Cardiac muscle cell (in vitro differentiated cells and primary cell): ENCODE measurements at regions not wholly inside any gene's neighbourhood (a gene's known extent, or its start where the extent isn't known, plus 50 kb on each side); places are given as distances from the start of the nearest gene placed in this dataset.
"Not testable (repeated sequence)": the region's sequence is repeated elsewhere in the genome, so short reads cannot be mapped to it uniquely, and the experiment has no call there.

Source experiments
- DNase-seq, 2 donors: peaks; one replicate each; pipeline versions ENCODE4 v3.0.0 to v3.0.0-alpha.2; 2010 to 2017; ENCODE audit warnings: low read depth in 1 of 2, low spot score in 1 of 2
- H3K27ac ChIP-seq: fragments of 200-600 bp; sonication (generic); 2 replicates; pipeline ENCODE4 v1.5.1; 2016
- H3K27me3 ChIP-seq: fragments of 200-600 bp; sonication (generic); 2 replicates; pipeline ENCODE4 v1.6.0; 2016; ENCODE audit warnings: control low read depth
- H3K36me3 ChIP-seq: fragments of 200-600 bp; sonication (generic); 2 replicates; pipeline ENCODE4 v1.5.1; 2016; ENCODE audit warnings: control low read depth
- H3K4me1 ChIP-seq: fragments of 200-600 bp; sonication (generic); 2 replicates; pipeline ENCODE4 v1.8.1; 2017; ENCODE audit warnings: low read depth, mild to moderate bottlenecking, mixed run types
- H3K4me3 ChIP-seq: fragments of 200-600 bp; sonication (generic); 2 replicates; pipeline ENCODE4 v1.5.1; 2016; ENCODE audit warnings: mild to moderate bottlenecking
- H3K9me3 ChIP-seq: fragments of 200-600 bp; sonication (generic); 2 replicates; pipeline ENCODE4 v1.5.1; 2017; ENCODE audit warnings: low read depth, mild to moderate bottlenecking, control low read depth
- TF ChIP-seq, protein P1 (sequence below): IDR thresholded peaks from 2 replicates; pipeline ENCODE4 v1.5.1; 2012; ENCODE audit warnings: low read depth, mild to moderate bottlenecking, low read length

DNA sequence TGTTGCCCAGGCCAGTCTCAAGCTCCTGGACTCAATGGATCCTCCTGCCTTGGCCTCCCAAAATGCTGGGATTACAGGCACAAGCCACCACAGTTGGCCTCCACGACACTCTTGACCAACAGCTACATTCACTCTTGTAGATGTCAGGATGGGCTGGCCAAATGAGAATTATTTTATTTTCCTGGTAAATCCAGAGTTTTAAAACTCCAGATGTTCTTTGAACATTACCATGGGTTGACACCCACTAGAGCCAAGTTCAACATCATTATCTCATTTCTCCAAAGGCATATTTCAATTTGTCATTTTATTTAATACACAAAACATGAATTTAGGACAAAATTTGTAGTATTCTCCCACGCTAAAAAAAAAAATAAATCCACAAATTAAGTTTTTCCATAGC lies 56.5 kb upstream of the FOXN3 start:
- no peaks in the 10 kb centered on the region for H3K27me3 ChIP-seq
- TF ChIP-seq, protein P1, sequence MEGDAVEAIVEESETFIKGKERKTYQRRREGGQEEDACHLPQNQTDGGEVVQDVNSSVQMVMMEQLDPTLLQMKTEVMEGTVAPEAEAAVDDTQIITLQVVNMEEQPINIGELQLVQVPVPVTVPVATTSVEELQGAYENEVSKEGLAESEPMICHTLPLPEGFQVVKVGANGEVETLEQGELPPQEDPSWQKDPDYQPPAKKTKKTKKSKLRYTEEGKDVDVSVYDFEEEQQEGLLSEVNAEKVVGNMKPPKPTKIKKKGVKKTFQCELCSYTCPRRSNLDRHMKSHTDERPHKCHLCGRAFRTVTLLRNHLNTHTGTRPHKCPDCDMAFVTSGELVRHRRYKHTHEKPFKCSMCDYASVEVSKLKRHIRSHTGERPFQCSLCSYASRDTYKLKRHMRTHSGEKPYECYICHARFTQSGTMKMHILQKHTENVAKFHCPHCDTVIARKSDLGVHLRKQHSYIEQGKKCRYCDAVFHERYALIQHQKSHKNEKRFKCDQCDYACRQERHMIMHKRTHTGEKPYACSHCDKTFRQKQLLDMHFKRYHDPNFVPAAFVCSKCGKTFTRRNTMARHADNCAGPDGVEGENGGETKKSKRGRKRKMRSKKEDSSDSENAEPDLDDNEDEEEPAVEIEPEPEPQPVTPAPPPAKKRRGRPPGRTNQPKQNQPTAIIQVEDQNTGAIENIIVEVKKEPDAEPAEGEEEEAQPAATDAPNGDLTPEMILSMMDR = no peak
- H3K9me3 ChIP-seq = no peaks in the 10 kb centered on the region
- H3K27ac ChIP-seq = no peak overlapping the region
- H3K4me3 ChIP-seq = no peak overlapping the region
- no peaks in the 10 kb centered on the region for H3K36me3 ChIP-seq
- no peaks in the 10 kb centered on the region for H3K4me1 ChIP-seq
- no peak for DNase-seq

DNA sequence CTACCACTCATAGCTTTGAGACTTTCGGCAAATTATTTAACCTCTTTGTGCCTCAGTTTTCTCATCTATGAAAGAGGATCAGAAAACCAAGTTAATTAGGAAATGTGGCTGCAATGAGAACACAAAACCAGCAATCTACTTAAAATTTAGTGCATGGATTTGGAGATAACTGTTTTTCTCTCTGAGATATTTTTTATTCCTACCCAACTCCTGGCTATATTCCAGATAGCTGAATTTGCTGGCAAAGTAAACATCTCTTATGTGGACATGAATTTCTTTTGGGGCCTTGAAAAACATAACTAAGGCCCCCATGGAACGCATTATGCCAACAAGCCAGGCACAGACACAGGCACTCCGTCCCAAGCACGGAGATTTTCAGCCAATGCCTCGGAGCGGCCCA lies 53.4 kb upstream of the FOXN3 start:
- Histone ChIP-seq H3K27me3 (no peaks in the 10 kb centered on the region), H3K27ac (no peak overlapping the region), H3K36me3 (no peaks in the 10 kb centered on the region), H3K4me3 (no peak overlapping the region), H3K9me3 (no peaks in the 10 kb centered on the region), H3K4me1 (no peaks in the 10 kb centered on the region)
- TF ChIP-seq, protein P1 = no peak
- DNase-seq = no peak

DNA sequence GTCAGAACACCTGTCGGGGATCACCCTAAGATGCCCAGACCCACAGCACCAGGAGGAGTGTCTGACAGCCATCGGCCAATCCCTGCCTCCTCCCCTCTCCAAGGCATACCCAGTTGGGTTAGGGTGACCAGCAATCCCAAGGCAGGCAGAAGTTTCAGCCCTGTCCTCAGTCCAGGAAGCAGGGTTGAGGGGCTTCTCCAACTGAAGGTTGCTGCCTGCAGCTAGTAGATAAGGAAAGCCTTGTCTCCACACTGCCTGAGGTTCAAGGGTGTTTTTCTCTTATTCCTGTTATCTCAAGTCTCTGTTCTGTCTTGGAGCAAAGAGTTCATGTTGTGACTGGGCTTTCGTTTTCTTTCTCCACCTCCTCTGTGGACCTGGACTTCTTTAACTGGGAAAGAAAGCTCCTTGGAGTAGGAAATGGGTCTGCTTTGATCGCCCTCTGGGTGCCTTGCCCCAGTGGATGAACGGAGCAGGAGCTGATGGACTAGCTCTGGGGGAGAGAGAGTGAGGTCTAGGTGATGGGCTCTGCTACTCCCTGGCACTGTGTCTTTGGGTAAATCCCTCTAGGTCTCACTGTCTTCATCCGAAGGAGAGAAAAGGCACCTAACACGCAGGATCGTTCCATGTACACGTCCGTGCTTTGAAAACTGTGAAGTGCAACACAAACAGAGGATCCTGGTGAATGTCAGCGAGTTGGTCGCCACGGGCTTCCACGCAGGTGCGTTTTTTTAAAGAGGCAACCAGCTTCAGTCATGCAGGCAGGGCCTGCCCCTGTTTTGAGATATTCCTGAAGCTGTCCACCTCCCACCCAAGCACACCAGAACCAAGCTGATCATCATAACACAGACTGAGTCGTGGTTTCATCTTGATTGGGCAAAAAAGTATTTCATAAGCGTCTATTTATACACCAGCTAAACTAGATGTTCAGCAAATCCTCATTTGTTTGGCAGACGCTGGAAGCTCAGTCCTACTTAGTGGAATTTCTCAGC lies 52.5 kb upstream of the FOXN3 start:
- no peak overlapping the region for H3K27ac ChIP-seq
- H3K4me3 ChIP-seq = no peak overlapping the region
- DNase-seq = no peak
- no peaks in the 10 kb centered on the region for H3K36me3 ChIP-seq
- TF ChIP-seq, protein P1 = no peak
- H3K9me3 ChIP-seq = no peaks in the 10 kb centered on the region
- H3K4me1 ChIP-seq = no peaks in the 10 kb centered on the region
- no peaks in the 10 kb centered on the region for H3K27me3 ChIP-seq

DNA sequence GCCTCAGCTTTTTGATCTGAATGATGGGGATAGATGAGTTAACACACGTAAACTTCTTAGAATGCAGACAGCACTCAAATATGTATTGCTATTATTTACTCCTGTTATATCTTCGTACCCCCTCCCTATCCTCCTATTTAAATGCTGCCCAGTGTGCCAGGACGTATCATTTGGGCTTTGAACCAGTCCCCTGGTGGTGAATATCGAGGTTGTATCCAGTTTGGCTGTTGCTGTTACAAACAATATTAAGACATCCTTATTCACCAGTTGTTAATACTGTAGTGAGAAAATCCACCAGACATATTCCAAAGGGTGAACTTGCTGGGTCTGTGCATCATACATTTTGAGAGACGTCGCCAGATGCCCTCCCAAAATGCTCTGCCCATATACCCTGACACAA lies 51.5 kb upstream of the FOXN3 start:
- H3K9me3 ChIP-seq = no peaks in the 10 kb centered on the region
- no peaks in the 10 kb centered on the region for H3K4me1 ChIP-seq
- no peaks in the 10 kb centered on the region for H3K27me3 ChIP-seq
- no peak for DNase-seq
- no peak overlapping the region for H3K27ac ChIP-seq
- no peak overlapping the region for H3K4me3 ChIP-seq
- H3K36me3 ChIP-seq = no peaks in the 10 kb centered on the region
- TF ChIP-seq, protein P1 = no peak

DNA sequence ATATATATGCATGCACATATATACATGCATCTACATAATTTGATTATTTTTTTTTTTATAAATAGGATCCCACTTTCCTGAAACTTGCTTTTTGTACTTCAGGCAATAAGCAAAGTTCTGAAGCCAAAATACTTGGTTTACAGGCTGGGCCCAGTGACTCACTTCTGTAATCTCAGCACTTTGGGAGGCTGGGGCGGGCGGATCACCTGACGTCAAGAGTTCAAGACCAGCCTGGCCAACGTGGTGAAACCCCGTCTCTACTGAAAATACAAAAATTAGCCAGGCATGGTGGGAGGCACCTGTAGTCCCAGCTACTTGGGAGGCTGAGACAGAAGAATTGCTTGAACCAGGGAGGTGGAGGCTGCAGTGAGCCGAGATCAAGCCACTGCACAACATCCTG lies 51.0 kb upstream of the FOXN3 start:
- H3K27me3 ChIP-seq, H3K36me3 ChIP-seq, H3K4me1 ChIP-seq, DNase-seq, H3K27ac ChIP-seq, H3K4me3 ChIP-seq, H3K9me3 ChIP-seq: not testable (repeated sequence)

DNA sequence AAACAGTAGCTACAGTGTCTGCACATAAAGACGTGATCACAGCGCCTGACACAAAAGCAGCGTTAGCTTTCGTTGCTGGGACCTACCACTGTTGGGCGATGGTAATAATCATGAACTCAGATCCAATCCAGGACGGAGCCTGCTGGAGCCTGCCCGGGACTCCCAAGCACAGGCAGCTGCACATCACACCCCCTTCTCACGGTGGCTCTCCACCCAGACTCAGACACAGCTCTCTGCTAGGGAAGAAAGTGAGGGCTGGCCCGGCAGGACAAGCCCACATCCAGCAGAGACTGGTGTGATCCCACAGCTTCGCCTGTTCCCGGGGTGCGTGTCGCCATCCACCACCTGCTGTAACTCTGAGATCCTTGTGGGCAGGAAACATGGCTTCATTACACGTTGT lies 49.9 kb upstream of the FOXN3 start:
- no peak overlapping the region for H3K27ac ChIP-seq
- H3K4me1 ChIP-seq = no peaks in the 10 kb centered on the region
- DNase-seq = peak in 1 of 2 donors; percentile 47
- no peaks in the 10 kb centered on the region for H3K9me3 ChIP-seq
- H3K4me3 ChIP-seq = no peak overlapping the region
- H3K36me3 ChIP-seq = no peaks in the 10 kb centered on the region
- TF ChIP-seq, protein P1 = no peak
- no peaks in the 10 kb centered on the region for H3K27me3 ChIP-seq
